OCI-LY3 (cell line): ENCODE measurements at regions not wholly inside any gene's neighbourhood (a gene's known extent, or its start where the extent isn't known, plus 50 kb on each side); places are given as distances from the start of the nearest gene placed in this dataset.

Experiments
- H2AFZ ChIP-seq: fragments of 200-600, 300-600 bp; shearing (Covaris generic); 2 replicates; pipeline ENCODE4 v1.6.0; 2014; ENCODE audit warnings: antibody characterized with exemption, low read depth, low read length
- H3K27ac ChIP-seq: fragments of 200-600, 300-600 bp; sonication (generic); 2 replicates; pipeline ENCODE4 v1.5.1; 2014; ENCODE audit warnings: mild to moderate bottlenecking, low read length, moderate library complexity, mixed read lengths
- H3K27me3 ChIP-seq: fragments of 200-600, 300-600 bp; sonication (generic); 2 replicates; pipeline ENCODE4 v1.6.1; 2014; ENCODE audit warnings: low read depth, low read length, mixed read lengths
- H3K36me3 ChIP-seq: fragments of 200-600, 300-600 bp; sonication (generic); replicated peaks from 2 replicates; pipeline ENCODE3; 2014; ENCODE audit warnings: low read depth, low read length, mixed read lengths
- H3K4me1 ChIP-seq: fragments of 300-600, 200-600 bp; sonication (generic); 2 replicates; pipeline ENCODE4 v1.6.1; 2014; ENCODE audit warnings: low read length, mixed read lengths
- H3K4me2 ChIP-seq: fragments of 200-600, 300-600 bp; sonication (generic); 2 replicates; pipeline ENCODE4 v1.6.1; 2014; ENCODE audit warnings: low read length, mixed read lengths
- H3K4me3 ChIP-seq: fragments of 300-600, 200-600 bp; sonication (generic); 2 replicates; pipeline ENCODE4 v1.5.1; 2014; ENCODE audit warnings: antibody characterized with exemption, mild to moderate bottlenecking, low read length, moderate library complexity
- H3K79me2 ChIP-seq: fragments of 300-600, 200-600 bp; shearing (Covaris generic); 2 replicates; pipeline ENCODE4 v1.6.1; 2014; ENCODE audit warnings: mild to moderate bottlenecking, low read length, mixed read lengths
- H3K9ac ChIP-seq: fragments of 300-600, 200-600 bp; shearing (Covaris generic); 2 replicates; pipeline ENCODE4 v1.6.0; 2014; ENCODE audit warnings: mild to moderate bottlenecking, low read length, moderate library complexity
- H3K9me3 ChIP-seq: fragments of 200-600, 300-600 bp; shearing (Covaris generic); 2 replicates; pipeline ENCODE4 v1.6.1; 2014; ENCODE audit warnings: low read length, mixed read lengths; ENCODE audit not compliant: insufficient read depth
- H4K20me1 ChIP-seq: fragments of 200-600, 300-600 bp; sonication (generic); 2 replicates; pipeline ENCODE4 v1.6.1; 2016; ENCODE audit warnings: low read length, mixed read lengths; ENCODE audit not compliant: insufficient read depth
- EZH2phosphoT487 ChIP-seq: fragments of 200-600 bp; shearing (Covaris generic); IDR thresholded peaks from 2 replicates; pipeline ENCODE4 v1.6.1; 2018; ENCODE audit warnings: antibody characterized with exemption, mixed run types, low read depth
- TF ChIP-seq, protein P1 (sequence below): fragments of 200-600, 300-600 bp; sonication (generic); IDR thresholded peaks from 2 replicates; pipeline ENCODE4 v1.5.1; 2014; ENCODE audit warnings: antibody characterized with exemption, low read length, low read depth

DNA sequence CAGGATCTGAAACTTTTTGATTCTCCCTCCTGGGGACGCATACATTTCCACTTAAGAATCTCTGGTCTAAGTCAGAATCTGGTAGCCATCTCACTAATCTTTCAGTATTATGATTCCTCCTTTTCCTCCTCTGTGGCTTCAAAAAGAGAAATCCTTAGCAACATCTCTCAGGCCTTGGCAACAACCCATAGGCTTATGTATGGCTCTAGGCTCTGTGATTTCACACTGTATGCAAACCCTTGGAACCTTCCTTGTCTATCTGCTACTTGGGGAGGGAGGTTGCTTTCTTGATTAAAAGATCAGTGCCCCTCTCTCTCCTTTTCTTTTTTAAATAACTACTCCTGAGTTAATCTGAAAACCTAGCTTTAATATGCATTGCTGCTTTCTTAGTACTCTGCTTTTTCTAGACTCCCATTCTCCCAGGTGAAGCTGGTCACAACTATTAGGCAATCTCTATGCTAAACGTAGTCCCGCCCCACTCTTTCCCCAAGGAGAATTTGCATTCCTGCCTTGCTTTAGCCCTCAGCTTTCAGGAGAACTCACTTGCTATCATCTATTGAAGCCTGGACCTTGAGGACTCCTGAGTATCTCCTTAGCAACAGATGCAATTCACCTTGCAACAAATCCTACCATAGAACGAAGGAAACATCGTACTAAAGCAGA lies 72.2 kb upstream of the L3MBTL4 start:
- H3K36me3 ChIP-seq: no peaks in the 10 kb centered on the region
- no peaks in the 10 kb centered on the region for H4K20me1 ChIP-seq
- no peaks in the 10 kb centered on the region for H3K79me2 ChIP-seq
- no peak overlapping the region for H2AFZ ChIP-seq
- H3K4me1 ChIP-seq: peaks cover 11% of the 10 kb centered on the region
- no peak overlapping the region for H3K4me2 ChIP-seq
- H3K9me3 ChIP-seq: no peaks in the 10 kb centered on the region
- H3K27ac ChIP-seq: no peak overlapping the region
- no peaks in the 10 kb centered on the region for H3K27me3 ChIP-seq
- TF ChIP-seq, protein P1, sequence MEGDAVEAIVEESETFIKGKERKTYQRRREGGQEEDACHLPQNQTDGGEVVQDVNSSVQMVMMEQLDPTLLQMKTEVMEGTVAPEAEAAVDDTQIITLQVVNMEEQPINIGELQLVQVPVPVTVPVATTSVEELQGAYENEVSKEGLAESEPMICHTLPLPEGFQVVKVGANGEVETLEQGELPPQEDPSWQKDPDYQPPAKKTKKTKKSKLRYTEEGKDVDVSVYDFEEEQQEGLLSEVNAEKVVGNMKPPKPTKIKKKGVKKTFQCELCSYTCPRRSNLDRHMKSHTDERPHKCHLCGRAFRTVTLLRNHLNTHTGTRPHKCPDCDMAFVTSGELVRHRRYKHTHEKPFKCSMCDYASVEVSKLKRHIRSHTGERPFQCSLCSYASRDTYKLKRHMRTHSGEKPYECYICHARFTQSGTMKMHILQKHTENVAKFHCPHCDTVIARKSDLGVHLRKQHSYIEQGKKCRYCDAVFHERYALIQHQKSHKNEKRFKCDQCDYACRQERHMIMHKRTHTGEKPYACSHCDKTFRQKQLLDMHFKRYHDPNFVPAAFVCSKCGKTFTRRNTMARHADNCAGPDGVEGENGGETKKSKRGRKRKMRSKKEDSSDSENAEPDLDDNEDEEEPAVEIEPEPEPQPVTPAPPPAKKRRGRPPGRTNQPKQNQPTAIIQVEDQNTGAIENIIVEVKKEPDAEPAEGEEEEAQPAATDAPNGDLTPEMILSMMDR: no peak
- no peak for TF ChIP-seq EZH2phosphoT487
- no peak overlapping the region for H3K4me3 ChIP-seq
- no peak overlapping the region for H3K9ac ChIP-seq

DNA sequence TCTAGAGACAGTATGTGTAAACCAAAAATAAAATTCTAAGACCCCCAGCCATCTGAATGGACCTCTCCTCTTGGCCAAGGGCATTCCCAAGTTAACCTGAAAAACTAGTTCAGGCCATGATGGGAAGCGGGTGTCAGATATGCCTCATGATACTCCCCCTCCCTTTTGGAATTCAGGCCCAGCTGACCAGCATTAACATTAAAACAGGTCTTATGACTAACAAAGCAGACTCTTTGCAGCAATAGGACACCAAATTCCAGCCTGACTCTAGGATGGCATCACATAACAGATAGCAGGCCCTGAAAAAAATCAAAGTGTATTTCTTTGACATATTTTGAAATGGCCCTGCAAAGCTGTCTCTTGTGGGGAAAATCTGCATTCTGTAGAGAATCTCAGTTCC lies 73.3 kb upstream of the L3MBTL4 start:
- H3K9ac ChIP-seq: no peak overlapping the region
- H3K9me3 ChIP-seq: no peaks in the 10 kb centered on the region
- H3K27me3 ChIP-seq: no peaks in the 10 kb centered on the region
- no peak overlapping the region for H3K4me3 ChIP-seq
- H3K27ac ChIP-seq: no peak overlapping the region
- peaks cover 11% of the 10 kb centered on the region for H3K4me1 ChIP-seq
- no peak overlapping the region for H3K4me2 ChIP-seq
- H3K79me2 ChIP-seq: no peaks in the 10 kb centered on the region
- H2AFZ ChIP-seq: no peak overlapping the region
- H4K20me1 ChIP-seq: no peaks in the 10 kb centered on the region
- no peak for TF ChIP-seq EZH2phosphoT487
- TF ChIP-seq, protein P1: no peak
- H3K36me3 ChIP-seq: no peaks in the 10 kb centered on the region

DNA sequence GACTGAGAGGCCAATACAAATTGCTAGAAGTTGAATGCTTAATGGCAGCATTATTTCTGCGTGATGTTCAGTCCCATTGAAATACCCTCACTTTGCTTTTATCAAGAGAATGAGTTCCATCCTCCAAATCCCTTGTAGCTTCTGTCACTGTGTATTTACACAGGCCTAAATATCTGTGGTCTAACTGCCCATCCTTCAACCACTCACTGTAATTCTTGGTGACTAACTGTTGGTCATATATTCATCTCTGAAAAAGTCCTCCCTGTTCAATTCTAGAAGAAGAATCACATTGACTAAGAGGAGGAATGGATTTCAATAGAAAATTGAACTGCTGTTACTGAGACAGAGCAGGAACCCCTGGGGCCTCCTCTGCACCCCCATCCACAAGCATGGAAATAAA lies 74.2 kb upstream of the L3MBTL4 start:
- Histone ChIP-seq H3K36me3 (no peaks in the 10 kb centered on the region), H3K4me3 (no peak overlapping the region), H3K4me2 (no peak overlapping the region)

DNA sequence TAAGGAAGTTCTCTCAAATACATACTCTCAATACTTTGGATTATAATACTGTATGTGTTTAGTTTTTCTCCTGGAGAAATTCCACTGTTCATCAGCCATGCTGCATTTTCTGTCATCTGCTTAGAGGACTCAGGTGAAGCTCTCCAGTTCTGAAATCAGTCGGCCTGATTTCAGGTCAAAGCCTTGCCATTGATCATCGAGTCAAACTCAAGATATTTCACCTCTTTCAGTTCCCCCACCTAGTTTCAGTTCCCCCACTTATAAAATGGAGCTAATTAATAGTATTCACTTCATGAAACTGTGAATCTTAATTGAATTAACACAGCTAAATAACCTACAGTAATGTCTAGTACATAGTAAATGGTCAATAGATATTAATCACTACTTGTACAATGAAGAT lies 75.3 kb upstream of the L3MBTL4 start:
- Histone ChIP-seq H2AFZ (no peak overlapping the region), H3K36me3 (no peaks in the 10 kb centered on the region), H3K79me2 (no peaks in the 10 kb centered on the region)

More for the DNA sequence above, 74.2 kb upstream of the L3MBTL4 start:
- no peak for TF ChIP-seq EZH2phosphoT487
- TF ChIP-seq, protein P1: no peak
- H3K27me3 ChIP-seq: no peaks in the 10 kb centered on the region
- no peak overlapping the region for H3K9ac ChIP-seq
- H3K79me2 ChIP-seq: no peaks in the 10 kb centered on the region
- no peak overlapping the region for H3K27ac ChIP-seq
- peaks cover 11% of the 10 kb centered on the region for H3K4me1 ChIP-seq
- H3K9me3 ChIP-seq: no peaks in the 10 kb centered on the region
- H4K20me1 ChIP-seq: no peaks in the 10 kb centered on the region
- H2AFZ ChIP-seq: no peak overlapping the region

More for the DNA sequence above, 75.3 kb upstream of the L3MBTL4 start:
- Histone ChIP-seq H3K9ac (no peak overlapping the region), H4K20me1 (no peaks in the 10 kb centered on the region), H3K4me2 (peak overlapping the region; percentile 24; the same call in 1 of the 2 replicates), H3K9me3 (no peaks in the 10 kb centered on the region), H3K27me3 (no peaks in the 10 kb centered on the region), H3K27ac (no peak overlapping the region), H3K4me1 (peaks cover 11% of the 10 kb centered on the region), H3K4me3 (no peak overlapping the region)
- TF ChIP-seq, protein P1: no peak
- TF ChIP-seq EZH2phosphoT487: no peak
